C4-2B (cell line): ENCODE measurements at regions not wholly inside any gene's neighbourhood (a gene's known extent, or its start where the extent isn't known, plus 50 kb on each side); places are given as distances from the start of the nearest gene placed in this dataset.

ENCODE experiments used
- CTCF ChIP-seq: fragments of 450-650 bp; conservative IDR thresholded peaks from 2 replicates; pipeline ENCODE4 v1.5.1; 2017; ENCODE audit warnings: mild to moderate bottlenecking
- ZFX ChIP-seq: fragments of 450-650 bp; IDR thresholded peaks from 2 replicates; pipeline ENCODE4 v1.6.1; 2017

- TF ChIP-seq CTCF (peak; percentile 45), ZFX (no peak)
Measured at GRCh38 chr4:94126669-94127068, 81.0 kb upstream of the SMARCAD1 start.
